ENCODE measurements at regions not wholly inside any gene's neighbourhood (a gene's known extent, or its start where the extent isn't known, plus 50 kb on each side); places are given as distances from the start of the nearest gene placed in this dataset.

DNA sequence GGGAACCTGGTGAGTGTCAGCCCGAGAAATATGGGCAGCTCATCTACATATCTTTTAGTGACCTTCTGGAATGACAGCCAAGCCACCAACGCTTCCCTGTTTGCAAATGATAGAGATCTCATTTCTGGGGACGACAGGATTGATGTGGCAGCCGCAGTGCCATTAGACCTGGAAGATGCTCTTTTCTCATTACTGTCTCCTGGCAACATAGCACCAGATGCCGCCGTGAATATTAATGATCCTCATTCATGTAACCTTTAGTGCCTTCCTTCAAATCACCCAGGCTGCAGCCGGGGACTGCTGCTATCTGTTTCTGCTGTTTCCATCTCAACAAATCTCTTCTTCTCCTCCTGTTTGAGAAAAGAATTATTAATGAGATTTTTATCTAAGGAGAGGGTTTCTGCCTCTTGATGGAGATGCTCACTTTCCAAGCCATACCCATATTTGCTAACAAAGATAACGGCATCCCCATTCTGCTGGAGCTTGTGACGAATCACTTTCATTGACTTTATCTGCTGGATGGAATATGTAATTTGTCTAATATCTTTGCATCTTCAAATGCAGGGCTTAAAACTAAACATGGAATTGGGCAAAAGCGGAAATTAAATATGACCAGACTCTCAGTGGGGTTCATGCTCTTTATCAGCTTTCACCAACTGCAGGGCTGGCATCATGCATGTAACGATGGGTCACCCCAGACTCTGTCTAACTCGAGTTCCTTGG is 74.8 kb upstream of the KIF16B start:
- H3K4me3 ChIP-seq (ENCODE audit: low read length): no peak overlapping the region
- H3K9me3 ChIP-seq (ENCODE audit: control insufficient read depth in 1 of 2, insufficient read depth in 1 of 2, low read length in 2 of 2): no peaks in the 10 kb centered on the region
- CTCF ChIA-PET: no interaction called here
- H3K4me1 ChIP-seq (ENCODE audit: insufficient read depth, low read length): no peaks in the 10 kb centered on the region
- intact Hi-C loops (cut with DNase I, micrococcal nuclease): no loop called here
- POLR2A ChIA-PET: no interaction called here
- TF ChIP-seq, protein P1, sequence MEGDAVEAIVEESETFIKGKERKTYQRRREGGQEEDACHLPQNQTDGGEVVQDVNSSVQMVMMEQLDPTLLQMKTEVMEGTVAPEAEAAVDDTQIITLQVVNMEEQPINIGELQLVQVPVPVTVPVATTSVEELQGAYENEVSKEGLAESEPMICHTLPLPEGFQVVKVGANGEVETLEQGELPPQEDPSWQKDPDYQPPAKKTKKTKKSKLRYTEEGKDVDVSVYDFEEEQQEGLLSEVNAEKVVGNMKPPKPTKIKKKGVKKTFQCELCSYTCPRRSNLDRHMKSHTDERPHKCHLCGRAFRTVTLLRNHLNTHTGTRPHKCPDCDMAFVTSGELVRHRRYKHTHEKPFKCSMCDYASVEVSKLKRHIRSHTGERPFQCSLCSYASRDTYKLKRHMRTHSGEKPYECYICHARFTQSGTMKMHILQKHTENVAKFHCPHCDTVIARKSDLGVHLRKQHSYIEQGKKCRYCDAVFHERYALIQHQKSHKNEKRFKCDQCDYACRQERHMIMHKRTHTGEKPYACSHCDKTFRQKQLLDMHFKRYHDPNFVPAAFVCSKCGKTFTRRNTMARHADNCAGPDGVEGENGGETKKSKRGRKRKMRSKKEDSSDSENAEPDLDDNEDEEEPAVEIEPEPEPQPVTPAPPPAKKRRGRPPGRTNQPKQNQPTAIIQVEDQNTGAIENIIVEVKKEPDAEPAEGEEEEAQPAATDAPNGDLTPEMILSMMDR (IDR thresholded peaks at IDR 0.05): no peak
- DNase-seq (no peak), ATAC-seq (ENCODE audit: poor library complexity) (no peak)
- Mint-ChIP-seq H3K36me3 (ENCODE audit: low read depth) (no peaks in the 10 kb centered on the region), H3K27me3 (peaks cover 39% of the 10 kb centered on the region), H3K9me3 (no peaks in the 10 kb centered on the region), H3K27ac (no peak overlapping the region), H3K4me3 (no peak overlapping the region), H3K4me1 (ENCODE audit: low read depth) (no peaks in the 10 kb centered on the region)
- H3K27ac ChIP-seq (ENCODE audit: low read depth in 1 of 2, low read length in 2 of 2): no peak overlapping the region
- H3K36me3 ChIP-seq (ENCODE audit: insufficient read depth, low read length): no peaks in the 10 kb centered on the region
- H3K27me3 ChIP-seq (ENCODE audit: control insufficient read depth in 1 of 2, insufficient read depth in 2 of 2, low read length in 2 of 2): peaks cover 5 to 6% of the 10 kb centered on the region in 2 experiments

DNA sequence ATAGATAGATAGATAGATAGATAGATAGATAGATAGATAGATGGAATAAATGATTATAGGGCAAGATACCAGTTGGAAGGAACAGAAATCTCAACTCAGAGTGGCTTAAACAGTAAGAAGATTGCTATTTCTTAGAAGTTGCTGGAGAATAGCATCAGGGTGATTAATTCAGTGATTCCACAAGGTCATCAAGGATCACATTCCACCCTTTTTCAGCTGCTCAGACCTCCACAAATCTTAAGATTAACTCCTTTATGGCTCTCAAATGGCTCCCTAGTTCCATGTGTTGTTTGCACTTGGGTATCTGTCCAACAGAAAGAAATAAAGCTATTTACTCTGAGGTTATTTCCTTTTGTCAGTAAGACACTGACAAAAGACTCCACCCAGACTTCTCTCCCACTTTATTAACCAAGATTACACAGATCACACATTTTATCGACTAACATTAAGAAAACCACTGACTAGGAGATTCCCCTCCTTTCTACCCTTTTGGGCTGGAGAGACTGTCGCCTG is 68.3 kb upstream of the KIF16B start:
- ChIA-PET POLR2A (no interaction called here), CTCF (no interaction called here)
- ATAC-seq (ENCODE audit: poor library complexity): no peak

DNA sequence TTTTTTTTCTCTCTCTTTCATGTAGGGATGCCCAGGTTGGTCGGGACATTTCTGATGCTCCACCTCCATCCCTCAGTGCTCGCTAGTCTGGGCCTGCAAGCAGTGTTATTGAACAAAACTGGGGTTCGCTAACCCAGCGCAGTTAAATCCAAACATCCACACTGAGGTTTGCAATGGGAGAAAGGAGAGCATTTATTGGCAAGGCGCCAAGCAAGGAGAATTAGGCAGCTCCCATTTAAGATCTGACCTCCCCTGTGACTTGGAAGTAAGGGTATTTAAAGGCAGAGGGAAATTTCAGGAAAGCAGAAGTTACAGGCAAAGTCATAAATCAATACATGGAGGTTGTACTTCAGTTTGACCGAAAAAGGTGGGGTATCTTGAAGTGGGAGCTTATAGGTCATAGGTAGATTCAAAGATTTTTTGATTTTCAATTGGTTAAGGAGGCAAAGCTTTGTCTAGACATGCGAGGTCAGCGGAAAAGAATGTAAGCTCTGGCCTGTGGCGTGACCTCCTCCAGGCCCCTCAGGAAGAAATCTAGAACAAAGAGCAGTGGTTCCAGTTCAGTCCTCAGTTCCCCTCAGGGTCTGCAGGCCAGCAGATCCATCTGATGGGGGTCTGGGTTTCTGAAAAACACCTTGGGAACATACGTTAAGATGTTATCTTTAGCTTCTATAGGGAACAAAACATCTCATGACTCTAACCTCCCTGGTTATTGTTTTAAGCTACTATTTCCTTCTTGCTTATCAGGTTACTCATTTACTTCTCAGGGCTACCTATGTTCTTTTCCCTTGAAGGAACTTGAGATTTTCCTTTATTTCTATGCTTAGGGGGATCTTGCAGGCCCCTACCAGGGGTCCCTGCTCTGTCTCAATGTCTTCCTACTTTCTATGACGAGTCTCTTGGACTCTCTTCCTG is 66.0 kb upstream of the KIF16B start:
- H3K9me3 ChIP-seq (ENCODE audit: control insufficient read depth in 1 of 2, insufficient read depth in 1 of 2, low read length in 2 of 2): no peaks in the 10 kb centered on the region
- peaks cover 0 to 6% of the 10 kb centered on the region in 2 experiments for H3K27me3 ChIP-seq (ENCODE audit: control insufficient read depth in 1 of 2, insufficient read depth in 2 of 2, low read length in 2 of 2)
- Mint-ChIP-seq H3K36me3 (ENCODE audit: low read depth) (no peaks in the 10 kb centered on the region), H3K9me3 (no peaks in the 10 kb centered on the region), H3K27me3 (peaks cover 25% of the 10 kb centered on the region), H3K4me3 (no peak overlapping the region), H3K27ac (no peak overlapping the region), H3K4me1 (ENCODE audit: low read depth) (no peaks in the 10 kb centered on the region)
- POLR2A ChIA-PET: no interaction called here
- no peak for ATAC-seq (ENCODE audit: poor library complexity)
- CTCF ChIA-PET: no interaction called here
- no peak for DNase-seq
- no peak overlapping the region for H3K4me3 ChIP-seq (ENCODE audit: low read length)
- TF ChIP-seq, protein P1 (IDR thresholded peaks at IDR 0.05): no peak
- intact Hi-C loops (cut with DNase I, micrococcal nuclease): no loop called here
- H3K36me3 ChIP-seq (ENCODE audit: insufficient read depth, low read length): no peaks in the 10 kb centered on the region
- no peak overlapping the region for H3K27ac ChIP-seq (ENCODE audit: low read depth in 1 of 2, low read length in 2 of 2)
- H3K4me1 ChIP-seq (ENCODE audit: insufficient read depth, low read length): no peaks in the 10 kb centered on the region

More for the DNA sequence above, 68.3 kb upstream of the KIF16B start:
- Mint-ChIP-seq H3K36me3 (ENCODE audit: low read depth) (no peaks in the 10 kb centered on the region), H3K27me3 (peaks cover 29% of the 10 kb centered on the region), H3K9me3 (no peaks in the 10 kb centered on the region), H3K4me1 (ENCODE audit: low read depth) (no peaks in the 10 kb centered on the region), H3K27ac (no peak overlapping the region), H3K4me3 (no peak overlapping the region)
- Histone ChIP-seq H3K4me1 (ENCODE audit: insufficient read depth, low read length) (no peaks in the 10 kb centered on the region), H3K27me3 (ENCODE audit: control insufficient read depth in 1 of 2, insufficient read depth in 2 of 2, low read length in 2 of 2) (peaks cover 0 to 6% of the 10 kb centered on the region in 2 experiments), H3K27ac (ENCODE audit: low read depth in 1 of 2, low read length in 2 of 2) (no peak overlapping the region), H3K9me3 (ENCODE audit: control insufficient read depth in 1 of 2, insufficient read depth in 1 of 2, low read length in 2 of 2) (no peaks in the 10 kb centered on the region), H3K4me3 (ENCODE audit: low read length) (no peak overlapping the region), H3K36me3 (ENCODE audit: insufficient read depth, low read length) (no peaks in the 10 kb centered on the region)
- TF ChIP-seq, protein P1 (IDR thresholded peaks at IDR 0.05): no peak
- intact Hi-C loops (cut with DNase I, micrococcal nuclease): no loop called here
- no peak for DNase-seq
